Glomerular visceral epithelial cell (primary cell): ENCODE measurements at regions not wholly inside any gene's neighbourhood (a gene's known extent, or its start where the extent isn't known, plus 50 kb on each side); places are given as distances from the start of the nearest gene placed in this dataset.
"Not testable (repeated sequence)": the region's sequence is repeated elsewhere in the genome, so short reads cannot be mapped to it uniquely, and the experiment has no call there.

Experiments used
- DNase-seq: peaks from one replicate; pipeline ENCODE4 v3.0.0-alpha.2; 2016; ENCODE audit errors: extremely low spot score

DNA sequence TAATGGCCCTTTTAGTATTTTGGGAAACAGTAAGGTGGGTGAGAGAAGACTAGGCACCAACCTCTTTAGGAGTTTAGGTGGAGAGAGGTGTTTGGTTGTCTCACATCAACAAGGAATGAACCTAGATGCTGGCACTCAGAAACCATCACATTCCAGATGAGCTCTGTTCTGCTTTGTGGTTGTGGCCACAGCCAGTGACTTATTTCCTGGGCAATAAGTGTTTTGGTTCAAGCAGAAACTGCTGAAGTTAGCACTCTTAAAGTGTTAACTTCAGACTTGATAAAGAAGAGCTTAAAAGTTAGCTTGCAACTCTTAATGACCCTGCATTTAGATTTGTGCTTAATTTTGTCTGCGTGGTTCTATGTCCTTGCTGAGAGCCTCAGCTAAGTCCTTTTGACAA is 929.2 kb downstream of the SLC4A3 start:
- DNase-seq, result peak; percentile 82

DNA sequence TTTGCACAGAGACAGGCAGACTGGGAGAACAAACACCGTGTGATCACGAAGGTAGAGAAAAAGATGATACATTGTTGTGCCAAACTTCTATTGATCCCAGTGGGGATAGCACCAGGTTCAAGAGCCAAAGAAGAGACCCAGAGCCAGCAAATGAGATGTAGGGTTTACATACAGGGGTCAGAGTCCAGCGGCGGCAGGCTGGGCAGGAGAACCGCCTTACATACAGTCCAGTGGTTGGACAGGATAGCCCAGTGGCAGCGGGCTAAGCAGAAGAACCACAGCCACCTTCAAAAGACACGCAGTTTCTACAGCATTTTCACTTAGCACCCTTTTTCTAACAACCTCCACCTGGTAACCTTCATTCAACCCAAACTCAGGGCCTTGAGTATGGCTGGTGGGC is 932.8 kb downstream of the SLC4A3 start:
- no peak for DNase-seq

DNA sequence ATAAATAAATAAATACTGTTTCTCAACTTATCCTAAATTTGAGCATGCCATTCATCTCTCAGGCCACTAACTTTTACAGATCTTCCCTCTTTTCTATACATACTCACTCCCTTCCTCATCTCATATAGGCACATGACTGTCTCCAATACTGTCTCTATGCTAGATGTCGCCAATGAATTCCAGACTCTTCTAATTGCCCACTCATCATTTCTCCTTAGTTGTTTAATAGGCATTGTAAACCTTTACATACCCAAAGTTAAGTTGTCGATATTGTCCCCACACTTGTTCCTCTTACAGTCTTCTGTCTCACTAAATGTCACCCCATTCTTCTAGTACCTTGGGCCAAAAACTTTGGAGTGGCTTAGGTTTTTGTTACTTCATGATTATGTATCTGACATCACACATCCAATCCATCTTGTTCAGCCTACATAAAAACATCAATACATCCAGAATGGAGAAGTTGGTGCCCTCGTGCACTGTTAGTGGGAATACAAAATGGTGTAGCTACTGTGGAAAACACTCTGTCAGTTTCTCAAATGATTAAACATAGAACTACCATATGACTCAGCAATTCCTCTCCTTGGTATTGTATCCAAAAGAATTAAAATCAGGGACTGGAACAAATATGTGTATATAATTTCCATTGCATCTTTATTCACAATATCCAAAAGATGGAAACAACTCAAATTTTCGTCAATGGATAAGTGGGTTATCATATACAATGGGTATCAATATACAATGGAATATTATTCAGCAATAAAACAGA is 935.1 kb downstream of the SLC4A3 start:
- no peak for DNase-seq

GRCh38 chr2:220568296-220568695 is 940.9 kb downstream of the SLC4A3 start:
- DNase-seq, result no peak

GRCh38 chr2:220569112-220569897 is 941.9 kb downstream of the SLC4A3 start:
- DNase-seq, result no peak

DNA sequence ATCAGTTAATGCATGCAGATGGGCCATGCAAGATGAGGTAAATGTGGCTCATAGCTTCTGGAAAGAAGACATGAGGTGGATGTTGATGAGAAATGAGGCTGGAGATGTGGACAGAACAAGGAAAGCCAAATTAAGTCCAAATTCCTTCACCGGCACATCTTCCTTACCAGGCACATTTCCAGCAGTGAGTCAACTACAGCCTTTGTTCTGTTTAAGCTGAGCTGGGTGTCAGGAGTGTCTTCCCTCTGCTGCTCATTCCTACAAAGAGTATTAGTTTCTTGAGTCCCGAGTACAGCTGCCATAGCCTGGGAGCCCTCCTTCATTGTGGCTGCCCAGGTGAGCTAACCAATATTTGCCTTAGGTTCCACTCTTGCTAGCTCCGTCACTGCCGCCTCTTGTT is 945.0 kb downstream of the SLC4A3 start:
- DNase-seq, result no peak

GRCh38 chr2:220574038-220574437 is 946.6 kb downstream of the SLC4A3 start:
- DNase-seq, result no peak

DNA sequence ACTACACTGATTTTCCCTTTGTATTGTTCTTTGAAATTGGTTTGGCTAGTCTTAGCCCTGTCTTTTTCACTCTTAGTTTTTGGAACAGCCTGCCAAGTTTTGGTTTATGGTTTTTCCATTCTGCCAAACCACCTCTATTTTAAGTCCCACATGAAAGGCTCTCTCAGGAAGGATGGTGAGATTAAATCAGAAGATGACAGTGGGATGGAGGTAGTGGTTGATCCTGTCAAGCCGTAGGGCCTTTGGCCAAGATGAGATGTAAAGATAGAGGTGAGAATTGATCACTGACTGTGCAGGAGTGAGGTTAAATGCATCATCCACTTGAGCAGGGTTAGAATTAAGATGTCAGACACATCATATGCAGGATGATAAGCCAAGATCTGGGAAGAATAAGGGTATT is 948.5 kb downstream of the SLC4A3 start:
- no peak for DNase-seq

DNA sequence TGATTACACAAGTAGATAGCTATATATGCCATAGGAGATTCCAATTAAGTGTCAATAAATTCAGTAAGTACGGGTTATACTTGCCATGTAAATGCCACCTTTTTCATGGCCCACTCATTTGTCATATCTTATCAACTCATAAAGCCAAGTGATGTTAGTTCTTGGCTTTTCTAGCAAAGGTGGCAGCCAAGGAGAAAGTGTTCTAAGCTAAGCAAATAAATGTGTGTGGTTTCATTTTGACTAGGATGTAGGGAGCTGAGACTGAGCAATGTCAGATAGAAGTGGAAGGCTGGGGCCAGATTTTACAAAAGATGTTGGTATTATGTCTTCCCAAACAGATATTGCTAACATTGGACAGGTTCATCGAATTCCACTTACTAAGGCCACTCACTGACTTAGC is 952.0 kb downstream of the SLC4A3 start:
- no peak for DNase-seq

DNA sequence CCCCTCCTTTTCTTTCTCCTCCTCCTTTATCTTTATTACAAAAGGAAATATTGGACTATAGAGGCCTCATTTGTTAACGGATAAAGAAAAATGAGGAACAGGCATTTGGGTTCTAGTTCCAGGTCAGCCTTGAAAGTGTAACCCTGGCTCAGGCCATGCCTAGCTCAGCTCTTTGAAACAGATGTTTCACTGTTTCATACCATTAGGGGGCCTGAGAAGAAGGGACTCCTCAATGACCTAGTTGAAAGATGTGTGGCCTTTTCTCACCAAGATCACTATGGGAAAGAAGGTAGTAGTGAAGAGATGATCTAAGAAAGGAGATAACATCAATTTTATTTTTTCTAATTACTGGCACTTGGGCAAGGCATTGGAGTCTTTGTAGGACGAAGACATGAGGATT is 952.7 kb downstream of the SLC4A3 start:
- no peak for DNase-seq

DNA sequence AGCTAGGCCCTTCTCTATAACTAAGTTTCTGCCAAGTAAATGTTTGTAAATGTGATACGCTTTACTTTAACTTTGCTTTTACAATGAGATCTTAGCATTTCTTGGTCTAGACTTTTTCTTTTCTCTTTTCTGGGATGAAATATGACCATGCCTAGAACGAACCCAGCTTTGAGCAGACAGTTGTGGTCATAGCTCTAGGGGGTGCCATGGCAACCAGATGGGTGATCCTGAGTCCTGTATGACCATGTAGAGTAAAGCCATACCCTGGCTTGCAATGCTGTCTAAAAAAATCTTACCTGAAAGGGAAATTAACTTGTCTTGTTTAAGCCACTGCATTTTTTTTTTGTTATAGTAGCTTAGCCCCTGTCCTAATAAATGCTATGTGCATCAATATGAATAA is 956.3 kb downstream of the SLC4A3 start:
- DNase-seq, result no peak

DNA sequence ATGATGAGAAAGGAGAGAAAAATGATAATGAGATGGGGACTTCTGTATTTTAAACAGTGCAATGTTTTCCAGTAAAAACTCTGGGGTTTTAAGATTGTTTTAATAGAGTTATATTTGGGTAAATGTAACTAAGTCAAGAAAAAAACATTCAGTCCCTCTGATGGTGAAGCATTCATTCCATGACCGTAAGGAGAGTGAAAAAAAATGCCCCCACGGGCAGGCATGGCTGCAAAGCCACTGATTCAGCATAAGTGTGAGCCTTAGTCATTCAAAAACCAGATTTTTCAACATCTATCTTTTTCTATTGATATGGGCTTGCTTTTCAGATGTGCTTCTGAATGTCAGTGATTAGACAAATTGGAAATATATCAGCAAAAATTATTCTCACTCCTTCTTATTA is 957.8 kb downstream of the SLC4A3 start:
- DNase-seq, result no peak

- no peak for DNase-seq
Observed at GRCh38 chr2:220586980-220587530, 959.6 kb downstream of the SLC4A3 start.

- DNase-seq, result no peak
Observed at GRCh38 chr2:220588148-220588547, 960.7 kb downstream of the SLC4A3 start.

GRCh38 chr2:220590476-220590875 is 963.0 kb downstream of the SLC4A3 start:
- DNase-seq, result no peak

DNA sequence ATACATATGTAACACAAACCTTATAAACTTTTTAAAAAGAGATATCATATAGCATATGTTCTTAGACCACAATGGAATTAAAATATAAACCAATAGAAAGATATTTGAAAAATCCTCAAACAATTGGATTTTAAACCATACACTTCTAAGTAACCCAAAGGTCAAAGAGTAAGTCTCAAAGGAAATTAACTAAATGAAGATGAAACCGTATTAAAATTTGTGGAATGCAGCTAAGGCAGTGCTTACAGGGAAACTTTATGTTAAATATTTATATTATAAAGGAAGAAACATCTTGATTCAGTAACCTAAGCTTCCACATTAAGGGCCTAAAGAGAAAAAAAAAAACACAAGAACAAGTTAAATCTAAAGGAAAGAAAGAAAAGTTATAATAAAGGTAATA is 966.1 kb downstream of the SLC4A3 start:
- DNase-seq, result no peak

GRCh38 chr2:220601674-220602073 is 970.4 kb downstream of the EPHA4 start:
- no peak for DNase-seq

DNA sequence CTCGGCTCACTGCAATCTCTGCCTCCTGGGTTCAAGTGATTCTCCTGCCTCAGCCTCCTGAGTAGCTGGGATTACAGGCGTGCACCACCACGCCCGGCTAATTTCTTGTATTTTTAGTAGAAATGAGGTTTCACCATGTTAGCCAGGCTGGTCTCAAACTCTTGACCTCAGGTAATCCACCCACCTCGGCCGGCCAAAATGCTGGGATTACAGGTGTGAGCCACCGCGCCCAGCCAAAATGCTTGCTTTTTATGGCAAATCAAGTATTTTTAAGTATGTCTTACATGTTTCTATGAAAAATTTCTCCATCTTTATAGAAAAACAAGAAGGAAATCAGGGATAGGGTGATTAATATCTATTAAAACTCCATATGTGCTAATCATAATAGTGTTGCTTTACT is 959.1 kb downstream of the EPHA4 start:
- not testable (repeated sequence) for DNase-seq

DNA sequence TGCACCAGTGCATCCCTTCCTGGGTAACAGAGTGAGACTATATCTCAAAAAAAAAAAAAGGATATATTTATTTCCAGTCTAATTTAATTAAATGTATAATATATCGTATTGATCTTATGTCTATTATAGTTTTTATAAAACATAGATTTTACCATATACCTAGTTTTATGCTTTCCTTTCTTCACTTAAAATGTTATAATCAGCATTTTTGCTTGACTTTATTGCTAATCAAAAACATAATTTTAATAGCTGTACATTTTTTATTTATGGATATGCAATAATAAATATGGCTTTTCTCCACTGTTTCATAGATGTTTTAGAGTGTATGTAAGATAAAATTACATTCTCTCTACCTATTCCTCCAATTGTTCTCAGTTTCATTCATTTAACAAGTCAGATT is 958.0 kb downstream of the EPHA4 start:
- DNase-seq, result no peak

GRCh38 chr2:220619525-220620220 is 952.4 kb downstream of the EPHA4 start:
- DNase-seq, result no peak

- DNase-seq, result no peak
Observed at GRCh38 chr2:220626603-220627002, 945.5 kb downstream of the EPHA4 start.

DNA sequence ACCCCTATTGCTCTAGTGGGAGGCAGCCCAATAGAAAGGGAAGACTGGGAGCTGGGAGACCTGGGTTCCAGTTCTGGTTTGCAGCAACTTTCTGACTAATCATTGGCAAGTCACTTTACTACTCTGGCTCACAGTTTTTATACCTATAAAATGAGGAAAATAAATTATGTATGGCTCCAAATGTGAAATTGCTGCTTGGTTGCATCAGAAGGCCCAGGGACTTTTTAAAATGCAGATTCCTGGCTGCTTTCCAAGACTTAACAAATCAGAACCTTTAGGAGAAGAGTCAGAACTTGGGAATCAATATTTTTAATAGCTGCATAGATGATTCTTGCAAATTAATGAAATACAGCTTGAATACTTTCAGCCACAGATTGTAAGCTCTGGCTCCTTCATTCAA is 943.9 kb downstream of the EPHA4 start:
- no peak for DNase-seq
